ENCODE measurements at regions not wholly inside any gene's neighbourhood (a gene's known extent, or its start where the extent isn't known, plus 50 kb on each side); places are given as distances from the start of the nearest gene placed in this dataset.

DNA sequence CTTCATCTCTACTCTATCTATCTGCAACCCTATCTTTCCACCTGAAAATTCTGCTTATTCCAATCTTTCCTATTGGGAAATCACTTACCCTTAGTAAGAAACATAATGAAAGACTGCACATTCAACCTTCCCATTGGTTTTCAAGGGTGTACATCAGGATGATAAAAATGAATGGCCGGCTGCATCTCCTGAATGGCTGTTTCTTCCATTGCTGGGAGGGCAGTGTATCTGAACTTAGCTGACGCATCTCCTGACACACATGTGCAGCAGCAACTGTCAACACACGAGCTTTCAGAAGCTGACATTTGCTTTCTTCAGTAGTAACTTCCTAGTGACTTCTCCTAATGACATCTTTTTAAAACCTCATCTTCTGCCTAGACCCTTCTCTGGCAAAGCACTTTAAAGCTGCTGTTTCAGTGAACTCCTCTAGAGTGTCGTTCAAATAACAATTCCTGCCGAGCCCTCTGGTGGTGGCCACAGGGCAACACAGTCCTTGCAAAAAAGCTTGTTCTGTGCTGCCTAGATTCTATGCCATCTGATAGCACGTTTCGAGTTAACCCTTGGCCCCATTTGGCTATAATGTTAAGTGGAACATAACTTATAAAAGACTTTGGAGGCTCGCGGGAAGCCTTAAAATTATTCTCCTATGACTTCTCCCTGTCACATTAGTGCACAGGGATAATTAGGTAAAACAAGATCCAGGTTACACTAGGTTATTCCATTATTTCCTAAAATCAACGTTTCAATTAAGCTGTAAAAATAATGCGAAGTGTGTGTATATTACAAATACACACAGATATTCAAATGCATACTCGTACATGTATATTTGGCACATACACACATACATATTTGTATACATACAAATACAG is 2340.7 kb downstream of the PCDH7 start:
- peak; percentile 44 for DNase-seq (ENCODE audit: low read depth)
- TF ChIP-seq, protein P1, sequence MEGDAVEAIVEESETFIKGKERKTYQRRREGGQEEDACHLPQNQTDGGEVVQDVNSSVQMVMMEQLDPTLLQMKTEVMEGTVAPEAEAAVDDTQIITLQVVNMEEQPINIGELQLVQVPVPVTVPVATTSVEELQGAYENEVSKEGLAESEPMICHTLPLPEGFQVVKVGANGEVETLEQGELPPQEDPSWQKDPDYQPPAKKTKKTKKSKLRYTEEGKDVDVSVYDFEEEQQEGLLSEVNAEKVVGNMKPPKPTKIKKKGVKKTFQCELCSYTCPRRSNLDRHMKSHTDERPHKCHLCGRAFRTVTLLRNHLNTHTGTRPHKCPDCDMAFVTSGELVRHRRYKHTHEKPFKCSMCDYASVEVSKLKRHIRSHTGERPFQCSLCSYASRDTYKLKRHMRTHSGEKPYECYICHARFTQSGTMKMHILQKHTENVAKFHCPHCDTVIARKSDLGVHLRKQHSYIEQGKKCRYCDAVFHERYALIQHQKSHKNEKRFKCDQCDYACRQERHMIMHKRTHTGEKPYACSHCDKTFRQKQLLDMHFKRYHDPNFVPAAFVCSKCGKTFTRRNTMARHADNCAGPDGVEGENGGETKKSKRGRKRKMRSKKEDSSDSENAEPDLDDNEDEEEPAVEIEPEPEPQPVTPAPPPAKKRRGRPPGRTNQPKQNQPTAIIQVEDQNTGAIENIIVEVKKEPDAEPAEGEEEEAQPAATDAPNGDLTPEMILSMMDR (IDR thresholded peaks at IDR 0.05; ENCODE audit: insufficient read depth, low read depth, low read length) = peak; percentile 80
- H3K4me3 ChIP-seq (ENCODE audit: low read depth, low read length) = no peak overlapping the region

DNA sequence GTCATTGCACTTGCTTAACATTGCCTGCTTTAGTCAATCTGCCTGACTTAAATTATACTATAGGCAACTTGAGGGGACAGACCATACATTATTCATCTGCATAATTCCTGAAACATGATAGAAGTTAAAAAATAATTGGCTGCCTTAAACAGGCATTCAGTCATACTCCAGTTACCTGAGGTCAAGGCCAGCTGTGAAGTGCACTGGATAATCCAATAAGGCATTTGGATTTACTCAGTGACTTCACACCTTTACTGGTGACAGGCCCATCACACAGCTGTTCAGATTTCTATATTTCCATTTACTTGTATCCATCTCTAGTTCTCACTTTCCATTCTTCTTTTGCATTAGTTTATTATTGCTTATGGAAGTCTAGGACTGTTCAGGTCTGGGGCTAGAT is 2341.6 kb downstream of the PCDH7 start:
- TF ChIP-seq, protein P1 (IDR thresholded peaks at IDR 0.05; ENCODE audit: insufficient read depth, low read depth, low read length) = no peak
- DNase-seq (ENCODE audit: low read depth) = no peak
- H3K4me3 ChIP-seq (ENCODE audit: low read depth, low read length) = no peak overlapping the region

DNA sequence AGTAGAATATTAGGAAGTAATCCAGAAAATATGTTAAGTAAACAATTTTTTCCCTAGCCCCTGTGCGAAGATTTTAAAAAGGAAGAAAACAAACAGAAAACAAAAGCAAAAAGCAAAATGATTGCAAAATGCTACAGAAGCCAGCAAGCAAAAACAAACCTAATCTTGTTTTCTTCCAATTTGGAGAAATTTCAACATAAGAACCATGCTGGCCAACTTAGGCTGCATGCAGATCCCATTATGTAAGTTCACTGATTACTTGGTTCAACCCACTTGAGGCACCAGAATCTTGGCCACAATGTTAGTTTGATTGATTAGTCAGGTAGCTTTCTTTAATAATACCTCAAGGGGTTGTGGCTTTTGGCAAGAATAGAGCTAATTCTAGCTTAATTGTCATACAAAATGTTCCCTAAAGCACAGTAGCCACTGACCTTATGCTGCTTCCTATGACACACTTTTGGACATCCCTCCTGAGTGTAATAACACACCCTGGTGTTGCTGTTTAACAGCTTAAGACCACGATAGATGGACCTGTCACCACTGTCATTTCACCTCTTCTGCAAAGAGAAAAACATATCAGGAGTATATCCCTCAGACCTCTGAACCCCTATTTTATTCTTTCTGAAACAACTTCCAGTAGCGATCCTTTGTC is 2342.1 kb downstream of the PCDH7 start:
- DNase-seq (ENCODE audit: low read depth) = peak; percentile 16
- TF ChIP-seq, protein P1 (IDR thresholded peaks at IDR 0.05; ENCODE audit: insufficient read depth, low read depth, low read length) = no peak
- no peak overlapping the region for H3K4me3 ChIP-seq (ENCODE audit: low read depth, low read length)

DNA sequence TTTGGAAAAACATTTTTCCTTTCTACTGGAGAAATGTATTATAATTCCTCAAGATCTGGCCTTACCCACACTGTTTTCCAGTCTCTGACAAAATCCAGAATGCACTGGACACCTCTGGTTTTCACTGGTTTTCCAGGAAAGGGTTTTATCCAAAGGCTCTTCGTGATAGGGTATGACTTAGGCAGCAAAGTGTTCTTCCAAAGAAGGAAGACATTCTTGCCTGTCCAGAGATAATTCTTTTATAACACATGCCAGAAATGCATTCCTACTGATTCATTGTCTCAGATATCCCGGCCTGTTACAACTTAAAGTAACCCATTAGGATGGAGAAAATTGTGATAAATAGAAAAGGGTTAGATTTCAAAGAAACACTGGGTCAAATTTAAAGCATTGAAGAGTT is 2343.1 kb downstream of the PCDH7 start:
- DNase-seq (ENCODE audit: low read depth) = peak; percentile 38
- no peak overlapping the region for H3K4me3 ChIP-seq (ENCODE audit: low read depth, low read length)
- TF ChIP-seq, protein P1 (IDR thresholded peaks at IDR 0.05; ENCODE audit: insufficient read depth, low read depth, low read length) = no peak

DNA sequence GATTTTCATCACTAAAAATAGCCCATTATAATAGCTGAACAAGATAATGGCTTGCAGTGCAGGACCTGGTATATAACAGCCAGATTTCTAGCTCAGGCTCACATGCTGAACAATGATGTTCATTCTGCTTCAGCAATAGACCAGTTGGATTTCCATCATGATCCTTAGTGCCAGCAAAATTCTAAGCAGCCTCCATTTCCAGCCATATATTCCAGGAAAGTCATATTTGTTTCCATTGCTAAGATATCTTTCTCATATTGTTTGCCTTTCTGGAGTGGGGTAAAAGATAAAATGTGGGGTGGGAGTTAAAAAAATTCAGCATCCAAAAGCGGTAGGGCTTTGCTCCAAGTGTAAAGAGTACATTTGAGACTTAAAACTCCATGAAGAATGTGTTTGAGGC is 2344.1 kb downstream of the PCDH7 start:
- DNase-seq (ENCODE audit: low read depth) = no peak
- H3K4me3 ChIP-seq (ENCODE audit: low read depth, low read length) = no peak overlapping the region
- TF ChIP-seq, protein P1 (IDR thresholded peaks at IDR 0.05; ENCODE audit: insufficient read depth, low read depth, low read length) = no peak

DNA sequence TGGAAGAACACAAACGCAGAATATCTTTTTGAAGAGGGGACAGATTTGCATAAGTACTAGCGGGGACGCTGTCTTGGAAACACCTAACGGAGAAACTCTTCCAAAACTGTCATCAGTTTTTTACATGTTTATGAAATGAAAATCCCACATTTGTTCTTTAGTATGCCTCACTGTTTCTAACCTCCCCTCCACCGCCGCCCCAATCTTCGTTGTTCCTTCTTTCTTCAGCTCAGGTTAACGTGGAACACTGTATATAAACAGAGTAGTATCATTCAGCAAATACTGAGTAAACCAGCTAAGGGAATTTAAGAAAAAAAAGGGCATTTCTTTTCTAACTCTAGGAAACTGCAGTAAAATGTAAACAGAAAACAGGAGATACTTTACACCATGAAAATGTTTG is 2345.6 kb downstream of the PCDH7 start:
- H3K4me3 ChIP-seq (ENCODE audit: low read depth, low read length) = no peak overlapping the region
- TF ChIP-seq, protein P1 (IDR thresholded peaks at IDR 0.05; ENCODE audit: insufficient read depth, low read depth, low read length) = no peak
- DNase-seq (ENCODE audit: low read depth) = no peak
